Parathyroid adenoma (tissue), 2 donors: ENCODE measurements at regions not wholly inside any gene's neighbourhood (a gene's known extent, or its start where the extent isn't known, plus 50 kb on each side); places are given as distances from the start of the nearest gene placed in this dataset.
"Not testable (repeated sequence)": the region's sequence is repeated elsewhere in the genome, so short reads cannot be mapped to it uniquely, and the experiment has no call there.

Source experiments
- H2AFZ ChIP-seq: fragments of 300-600 bp; sonication (generic); one replicate; pipeline ENCODE4 v1.7.0; 2017; ENCODE audit warnings: antibody characterized with exemption, mild to moderate bottlenecking
- H3K27ac ChIP-seq: fragments of 300-600 bp; sonication (generic); one replicate; pipeline ENCODE4 v1.7.0; 2017
- H3K27me3 ChIP-seq: fragments of 300-600 bp; sonication (generic); one replicate; pipeline ENCODE4 v1.7.0; 2017; ENCODE audit warnings: low read length; ENCODE audit not compliant: control insufficient read depth, insufficient read depth
- H3K36me3 ChIP-seq: fragments of 300-600 bp; sonication (generic); one replicate; pipeline ENCODE4 v1.7.0; 2017; ENCODE audit warnings: low read length; ENCODE audit not compliant: control insufficient read depth, insufficient read depth
- H3K4me1 ChIP-seq: fragments of 300-600 bp; sonication (generic); one replicate; pipeline ENCODE4 v1.7.0; 2017; ENCODE audit warnings: control low read depth
- H3K4me2 ChIP-seq: fragments of 300-600 bp; sonication (generic); one replicate; pipeline ENCODE4 v1.7.0; 2017; ENCODE audit warnings: low read length
- H3K4me3 ChIP-seq: fragments of 300-600 bp; sonication (generic); one replicate; pipeline ENCODE4 v1.7.0; 2017; ENCODE audit warnings: low read depth, low read length
- H3K79me2 ChIP-seq: fragments of 300-600 bp; sonication (generic); one replicate; pipeline ENCODE4 v1.7.0; 2017; ENCODE audit warnings: control low read depth
- H3K9ac ChIP-seq: fragments of 300-600 bp; sonication (generic); one replicate; pipeline ENCODE4 v1.7.0; 2017; ENCODE audit warnings: mild to moderate bottlenecking
- H3K9me3 ChIP-seq: fragments of 300-600 bp; sonication (generic); one replicate; pipeline ENCODE4 v1.7.0; 2017; ENCODE audit warnings: low read length; ENCODE audit not compliant: control insufficient read depth
- CTCF ChIP-seq: fragments of 300-600 bp; sonication (generic); IDR thresholded peaks from one replicate; pipeline ENCODE4 v1.7.0; 2017; ENCODE audit warnings: antibody characterized with exemption, mild to moderate bottlenecking
- donor health status: primary hyperparathyroidism.

GRCh38 chr6:95879856-95880255, 135.9 kb upstream of the FUT9 start:
- H3K4me1 ChIP-seq, result no peaks in the 10 kb centered on the region
- H3K79me2 ChIP-seq, result no peaks in the 10 kb centered on the region

DNA sequence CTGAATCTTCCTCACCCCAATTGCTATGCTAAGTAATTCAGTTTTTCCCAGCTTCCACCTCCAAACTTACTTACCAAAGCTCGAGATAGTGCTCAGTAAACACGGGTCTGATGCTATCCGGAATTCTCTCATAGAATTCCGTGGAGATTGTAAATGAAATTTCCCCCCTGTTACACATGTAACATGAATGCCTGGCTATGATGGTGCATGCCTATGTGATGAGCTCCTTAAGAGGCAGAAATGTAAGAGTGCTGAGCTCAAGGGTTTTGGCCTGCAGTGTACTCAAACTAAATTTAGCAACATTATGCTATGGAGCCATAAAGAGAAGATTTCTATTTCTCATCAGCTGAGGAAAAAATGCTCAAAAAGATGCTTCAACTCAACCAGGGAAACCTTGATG, 133.4 kb upstream of the FUT9 start:
- H3K27me3 ChIP-seq, result no peaks in the 10 kb centered on the region
- no peaks in the 10 kb centered on the region for H3K9me3 ChIP-seq
- H2AFZ ChIP-seq, result no peak overlapping the region
- no peak overlapping the region for H3K9ac ChIP-seq
- no peaks in the 10 kb centered on the region for H3K79me2 ChIP-seq
- H3K36me3 ChIP-seq, result no peaks in the 10 kb centered on the region
- no peak overlapping the region for H3K4me2 ChIP-seq
- H3K27ac ChIP-seq, result no peak overlapping the region
- TF ChIP-seq CTCF, result no peak
- no peak overlapping the region for H3K4me3 ChIP-seq
- H3K4me1 ChIP-seq, result no peaks in the 10 kb centered on the region

More at GRCh38 chr6:95879856-95880255, 135.9 kb upstream of the FUT9 start:
- Histone ChIP-seq H3K9me3 (no peaks in the 10 kb centered on the region), H3K36me3 (no peaks in the 10 kb centered on the region), H3K27me3 (no peaks in the 10 kb centered on the region), H3K4me2 (no peak overlapping the region), H3K9ac (no peak overlapping the region), H2AFZ (no peak overlapping the region), H3K4me3 (no peak overlapping the region), H3K27ac (no peak overlapping the region)
- TF ChIP-seq CTCF, result no peak

GRCh38 chr6:95888711-95889110, 127.1 kb upstream of the FUT9 start:
- not testable (repeated sequence) for H3K79me2 ChIP-seq, H3K36me3 ChIP-seq, H3K4me3 ChIP-seq, H2AFZ ChIP-seq, H3K4me1 ChIP-seq, H3K9me3 ChIP-seq, H3K4me2 ChIP-seq, H3K9ac ChIP-seq, H3K27ac ChIP-seq, H3K27me3 ChIP-seq

GRCh38 chr6:95905132-95905531, 110.6 kb upstream of the FUT9 start:
- Histone ChIP-seq H3K36me3 (no peaks in the 10 kb centered on the region), H3K4me2 (no peak overlapping the region), H2AFZ (no peak overlapping the region), H3K79me2 (no peaks in the 10 kb centered on the region), H3K4me3 (no peak overlapping the region), H3K4me1 (no peaks in the 10 kb centered on the region), H3K9me3 (no peaks in the 10 kb centered on the region), H3K27me3 (no peaks in the 10 kb centered on the region), H3K9ac (no peak overlapping the region), H3K27ac (no peak overlapping the region)
- TF ChIP-seq CTCF, result no peak

- Histone ChIP-seq H3K79me2 (no peaks in the 10 kb centered on the region), H3K9ac (no peak overlapping the region), H2AFZ (no peak overlapping the region), H3K4me1 (no peaks in the 10 kb centered on the region), H3K27me3 (no peaks in the 10 kb centered on the region), H3K4me3 (no peak overlapping the region), H3K36me3 (no peaks in the 10 kb centered on the region), H3K27ac (no peak overlapping the region), H3K9me3 (no peaks in the 10 kb centered on the region), H3K4me2 (no peak overlapping the region)
- no peak for TF ChIP-seq CTCF
These were observed 98.7 kb upstream of the FUT9 start for GRCh38 chr6:95917034-95917433.
